Stimulated activated CD8-positive, alpha-beta memory T cell treated with anti-CD3 and anti-CD28 coated beads, Interleukin-15, amount 100 ng/mL, for 48 hours (primary cell): ENCODE measurements at regions not wholly inside any gene's neighbourhood (a gene's known extent, or its start where the extent isn't known, plus 50 kb on each side); places are given as distances from the start of the nearest gene placed in this dataset.

Experiments
- DNase-seq, 2 donors: peaks; one replicate each; pipeline ENCODE4 v3.0.0-alpha.2; 2020; ENCODE audit warnings: low read depth in 2 of 2

GRCh38 chr12:58364389-58365086 lies 423.2 kb downstream of the ATP23 start:
- no peak for DNase-seq

GRCh38 chr12:58365087-58365390 lies 423.7 kb downstream of the ATP23 start:
- no peak for DNase-seq

GRCh38 chr12:58367041-58367440 lies 425.7 kb downstream of the ATP23 start:
- DNase-seq, result no peak

- DNase-seq, result no peak
Observed at GRCh38 chr12:58368001-58368400, 426.6 kb downstream of the ATP23 start.

- DNase-seq, result no peak
Observed at GRCh38 chr12:58369576-58369975, 428.2 kb downstream of the ATP23 start.

DNA sequence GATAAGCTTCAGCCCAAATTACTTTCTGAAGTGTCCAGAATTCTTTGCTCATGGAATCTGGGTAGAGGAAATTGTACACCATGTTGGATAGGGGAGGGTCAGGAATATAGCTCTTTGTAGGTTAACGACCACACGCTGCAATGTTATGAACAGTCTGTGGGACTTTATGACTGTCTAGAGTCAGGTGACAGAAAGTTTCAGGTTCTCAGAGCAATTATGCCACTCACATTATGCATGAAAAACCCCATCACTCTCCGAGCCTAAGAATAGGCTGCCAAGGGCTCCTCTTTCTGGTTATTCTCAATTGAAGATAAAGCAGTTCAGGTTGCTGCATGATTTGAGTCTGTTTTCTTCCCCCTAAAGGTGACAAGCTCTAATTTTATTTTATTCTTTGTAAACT lies 430.9 kb downstream of the ATP23 start:
- DNase-seq, result no peak

DNA sequence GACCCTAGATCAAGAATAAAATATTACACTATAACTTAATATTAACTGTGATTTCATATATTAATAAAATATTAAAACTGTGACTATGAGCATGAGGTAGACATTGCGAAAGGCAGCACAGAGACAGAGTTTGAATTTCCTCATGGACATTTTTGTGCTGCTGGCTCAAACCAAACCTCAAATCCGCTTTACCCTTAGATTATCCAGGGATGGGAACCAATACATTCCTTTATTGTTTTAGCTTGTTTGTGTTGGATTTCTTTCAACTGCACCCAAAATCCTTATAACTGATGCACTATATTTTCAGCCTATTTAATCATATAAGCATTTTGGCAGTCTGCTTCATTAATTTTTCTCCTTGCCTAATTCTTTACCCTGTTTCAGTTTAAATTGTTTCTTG lies 436.7 kb downstream of the ATP23 start:
- no peak for DNase-seq

GRCh38 chr12:58381546-58381945 lies 440.2 kb downstream of the ATP23 start:
- DNase-seq, result no peak

DNA sequence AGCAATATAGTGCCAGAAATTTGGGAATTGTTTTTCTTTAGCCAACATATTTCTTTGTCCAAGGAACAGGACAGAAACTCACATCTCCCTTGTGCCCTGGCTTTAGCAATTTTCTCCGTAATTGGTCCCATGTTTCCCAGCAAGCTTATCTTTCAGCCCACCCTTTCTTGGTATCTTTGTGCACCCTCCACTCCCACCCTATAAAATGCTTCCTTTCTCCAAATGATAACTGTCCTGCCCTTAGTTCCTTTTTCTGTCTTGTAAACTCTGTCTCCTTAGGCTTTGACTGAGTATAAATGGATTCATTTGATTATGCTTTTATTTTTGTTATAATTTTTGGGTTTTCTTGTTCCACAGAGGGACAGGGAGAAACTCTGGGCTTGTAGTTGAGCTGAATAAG lies 442.8 kb downstream of the ATP23 start:
- DNase-seq, result no peak

- DNase-seq, result no peak
Observed at GRCh38 chr12:58386136-58386535, 444.8 kb downstream of the ATP23 start.

GRCh38 chr12:58387199-58387598 lies 445.8 kb downstream of the ATP23 start:
- no peak for DNase-seq

GRCh38 chr12:58388261-58388660 lies 446.9 kb downstream of the ATP23 start:
- no peak for DNase-seq

GRCh38 chr12:58393152-58393551 lies 451.8 kb downstream of the ATP23 start:
- no peak for DNase-seq

- DNase-seq, result no peak
Observed at GRCh38 chr12:58395056-58395455, 453.7 kb downstream of the ATP23 start.

GRCh38 chr12:58395470-58395869 lies 454.1 kb downstream of the ATP23 start:
- DNase-seq, result no peak

GRCh38 chr12:58396239-58396638 lies 454.9 kb downstream of the ATP23 start:
- DNase-seq, result no peak

- DNase-seq, result no peak
Observed at GRCh38 chr12:58405363-58405762, 464.0 kb downstream of the ATP23 start.

DNA sequence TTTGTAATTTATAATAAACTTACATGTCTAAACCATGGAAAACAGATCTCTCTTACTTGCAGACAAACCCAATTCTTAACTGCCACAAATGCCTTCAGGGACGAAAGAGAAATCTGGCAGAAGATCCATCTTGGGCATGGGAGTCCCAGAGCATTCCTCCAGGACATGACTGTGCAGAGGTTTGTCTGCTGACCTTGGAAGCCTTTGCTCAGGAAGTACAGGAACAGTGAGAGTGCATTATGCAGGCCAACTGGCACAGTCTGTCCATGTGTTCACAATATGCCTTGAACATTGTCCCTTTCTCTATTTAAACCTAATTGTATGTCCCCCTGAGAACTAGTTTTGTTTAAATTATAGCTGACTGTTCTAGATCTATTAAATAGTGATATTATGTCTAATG lies 467.1 kb downstream of the ATP23 start:
- DNase-seq, result no peak

DNA sequence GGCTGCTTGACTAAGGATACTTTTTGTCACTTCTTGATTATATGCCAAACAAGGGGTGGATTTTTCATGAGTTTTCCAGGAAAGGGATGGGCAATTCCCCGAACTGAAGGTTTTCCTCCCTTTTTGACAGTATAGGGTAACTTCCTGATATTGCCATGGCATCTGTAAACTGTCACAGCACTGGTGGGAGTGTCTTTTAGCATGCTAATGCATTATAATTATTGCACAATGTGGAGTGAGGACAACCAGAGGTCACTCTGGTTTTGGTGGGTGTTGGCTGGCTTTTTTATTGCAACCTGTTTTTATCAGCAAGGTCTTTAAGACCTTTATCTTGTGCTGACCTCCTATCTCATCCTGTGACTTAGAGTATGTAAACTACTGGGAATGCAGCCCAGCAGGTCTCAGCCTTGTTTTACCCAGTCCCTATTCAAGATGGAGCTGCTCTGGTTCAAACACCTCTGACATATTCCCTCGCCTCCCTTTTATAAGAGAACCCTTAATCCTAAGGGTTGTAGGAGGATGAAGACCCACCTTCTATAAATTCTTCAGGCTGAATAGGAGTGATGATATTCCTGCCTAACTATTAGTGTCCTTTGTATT lies 471.2 kb downstream of the ATP23 start:
- DNase-seq, result no peak

GRCh38 chr12:58413794-58414193 lies 472.4 kb downstream of the ATP23 start:
- DNase-seq, result no peak

- no peak for DNase-seq
Observed at GRCh38 chr12:58414398-58414871, 473.1 kb downstream of the ATP23 start.

- no peak for DNase-seq
Observed at GRCh38 chr12:58415716-58416115, 474.3 kb downstream of the ATP23 start.

GRCh38 chr12:58416236-58416635 lies 474.9 kb downstream of the ATP23 start:
- no peak for DNase-seq

DNA sequence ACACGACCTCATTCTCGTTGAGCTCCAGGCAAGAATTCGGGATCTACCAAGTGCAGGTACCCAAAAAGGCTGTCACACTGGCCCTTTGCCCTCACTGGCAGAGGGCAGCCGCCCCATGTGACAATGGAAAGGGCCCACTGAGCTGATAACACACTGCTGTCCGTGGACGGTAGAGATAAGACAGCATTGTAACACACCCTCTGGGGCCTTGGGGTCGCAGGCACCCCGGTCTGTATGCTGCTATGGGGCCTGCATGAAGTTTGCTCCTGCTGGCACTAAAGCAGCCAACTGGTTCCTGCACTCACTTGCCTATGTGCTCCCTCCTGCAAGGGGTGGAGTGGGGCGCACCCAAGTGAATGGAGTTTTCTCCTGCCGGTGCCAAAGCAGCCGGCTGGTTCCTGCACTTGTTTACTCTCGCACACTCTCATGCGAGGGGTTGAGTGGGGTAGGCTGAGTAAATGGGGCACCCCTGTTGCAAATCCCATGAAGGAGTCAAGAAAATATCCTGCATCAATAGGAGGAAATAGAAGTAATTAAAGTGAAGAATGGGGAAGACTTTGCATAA lies 477.9 kb downstream of the ATP23 start:
- no peak for DNase-seq
